Endodermal cell (in vitro differentiated cells): ENCODE measurements at regions not wholly inside any gene's neighbourhood (a gene's known extent, or its start where the extent isn't known, plus 50 kb on each side); places are given as distances from the start of the nearest gene placed in this dataset.
"Not testable (repeated sequence)": the region's sequence is repeated elsewhere in the genome, so short reads cannot be mapped to it uniquely, and the experiment has no call there.

Source experiments
- DNase-seq: peaks from one replicate; pipeline ENCODE4 v3.0.0-alpha.2; 2017
- H3K27ac ChIP-seq: 2 replicates; pipeline ENCODE4 v1.5.1; 2013; ENCODE audit warnings: mild to moderate bottlenecking, low read depth, low read length, moderate library complexity
- H3K27me3 ChIP-seq: 2 replicates; pipeline ENCODE4 v1.6.1; 2013; ENCODE audit warnings: mild to moderate bottlenecking, low read length, moderate library complexity; ENCODE audit not compliant: insufficient read depth, control insufficient read depth, poor library complexity, severe bottlenecking
- H3K36me3 ChIP-seq: 2 replicates; pipeline ENCODE4 v1.7.0; 2013; ENCODE audit warnings: mild to moderate bottlenecking, low read length, moderate library complexity; ENCODE audit not compliant: control insufficient read depth, insufficient read depth
- H3K4me1 ChIP-seq: one replicate; pipeline ENCODE4 v1.7.0; 2013; ENCODE audit warnings: low read length; ENCODE audit not compliant: control insufficient read depth, insufficient read depth
- H3K4me3 ChIP-seq: 2 replicates; pipeline ENCODE4 v1.5.1; 2013; ENCODE audit warnings: mild to moderate bottlenecking, low read length, moderate library complexity
- H3K9ac ChIP-seq: 2 replicates; pipeline ENCODE4 v1.6.1; 2013; ENCODE audit warnings: mild to moderate bottlenecking, low read length, moderate library complexity; ENCODE audit not compliant: poor library complexity, severe bottlenecking; ENCODE audit errors: extremely low read depth
- H3K9me3 ChIP-seq: 2 replicates; pipeline ENCODE4 v1.6.1; 2013; ENCODE audit warnings: mild to moderate bottlenecking, low read length, moderate library complexity; ENCODE audit not compliant: control insufficient read depth
- H3K27ac Mint-ChIP-seq: 2 replicates; pipeline ENCODE4 v1.8.0; 2020; ENCODE audit warnings: mixed read lengths
- H3K27me3 Mint-ChIP-seq: 2 replicates; pipeline ENCODE4 v1.8.0; 2021; ENCODE audit warnings: mild to moderate bottlenecking, mixed read lengths; ENCODE audit not compliant: insufficient read depth
- H3K36me3 Mint-ChIP-seq: 2 replicates; pipeline ENCODE4 v1.8.0; 2020; ENCODE audit warnings: low read depth, mixed read lengths
- H3K4me1 Mint-ChIP-seq: 2 replicates; pipeline ENCODE4 v1.8.0; 2020; ENCODE audit warnings: mixed read lengths
- H3K4me3 Mint-ChIP-seq: 2 replicates; pipeline ENCODE4 v1.8.0; 2020; ENCODE audit warnings: mild to moderate bottlenecking, moderate library complexity, mixed read lengths
- H3K9me3 Mint-ChIP-seq: 2 replicates; pipeline ENCODE4 v1.8.0; 2020; ENCODE audit warnings: mild to moderate bottlenecking, mixed read lengths
- CTCF ChIP-seq: fragments of 200-600 bp; sonication (generic); conservative IDR thresholded peaks from 2 replicates; pipeline ENCODE4 v1.5.0; 2021; ENCODE audit warnings: antibody characterized with exemption, mild to moderate bottlenecking
- WGBS, 2 experiments: methylation state at CpG; one replicate each; pipeline versions ENCODE4 v1.1.5 to v1.1.7; 2013; ENCODE audit warnings: missing lambda C conversion rate in 2 of 2, mixed read lengths in 1 of 2; ENCODE audit not compliant: insufficient coverage in 1 of 2, insufficient read length in 1 of 2; 5-methylcytosine and 5-hydroxymethylcytosine counted together

- Mint-ChIP-seq H3K27me3 (no peaks in the 10 kb centered on the region), H3K36me3 (no peaks in the 10 kb centered on the region), H3K4me1 (no peaks in the 10 kb centered on the region), H3K4me3 (no peak overlapping the region), H3K9me3 (peaks cover 9% of the 10 kb centered on the region), H3K27ac (no peak overlapping the region)
- Histone ChIP-seq H3K27ac (no peak overlapping the region), H3K9ac (no peak overlapping the region), H3K9me3 (peaks cover 3% of the 10 kb centered on the region), H3K27me3 (no peaks in the 10 kb centered on the region), H3K4me3 (no peak overlapping the region), H3K4me1 (no peaks in the 10 kb centered on the region), H3K36me3 (no peaks in the 10 kb centered on the region)
- DNase-seq: no peak
- no peak for TF ChIP-seq CTCF
- WGBS, 2 experiments: no CpG with 5 or more reads among the region's 1 CpG
Observed at GRCh38 chr4:124817531-124817930, 105.0 kb upstream of the ANKRD50 start.

- DNase-seq, H3K4me3 ChIP-seq, H3K27me3 ChIP-seq, H3K27ac Mint-ChIP-seq, H3K27me3 Mint-ChIP-seq, H3K36me3 Mint-ChIP-seq, H3K9ac ChIP-seq, H3K4me1 ChIP-seq, H3K36me3 ChIP-seq, H3K4me1 Mint-ChIP-seq, H3K4me3 Mint-ChIP-seq, H3K27ac ChIP-seq: not testable (repeated sequence)
- WGBS, 2 experiments: 90 to 96% methylated on average over 5 to 6 of the region's 6 CpGs
- peaks cover 21% of the 10 kb centered on the region for H3K9me3 Mint-ChIP-seq
- H3K9me3 ChIP-seq: peaks cover 24% of the 10 kb centered on the region
Observed at GRCh38 chr4:124812203-124812602, 99.7 kb upstream of the ANKRD50 start.

GRCh38 chr4:124810827-124811226, 98.3 kb upstream of the ANKRD50 start:
- Histone ChIP-seq H3K27me3 (no peaks in the 10 kb centered on the region), H3K27ac (no peak overlapping the region), H3K36me3 (no peaks in the 10 kb centered on the region), H3K4me1 (no peaks in the 10 kb centered on the region), H3K9ac (no peak overlapping the region), H3K9me3 (peaks cover 29% of the 10 kb centered on the region), H3K4me3 (no peak overlapping the region)
- Mint-ChIP-seq H3K4me1 (no peaks in the 10 kb centered on the region), H3K27me3 (no peaks in the 10 kb centered on the region), H3K27ac (no peak overlapping the region), H3K36me3 (peaks cover 5% of the 10 kb centered on the region), H3K9me3 (peaks cover 21% of the 10 kb centered on the region), H3K4me3 (no peak overlapping the region)
- no peak for DNase-seq
- TF ChIP-seq CTCF: no peak

- H3K27ac ChIP-seq: no peak overlapping the region
- H3K27ac Mint-ChIP-seq: no peak overlapping the region
Observed at GRCh38 chr4:124807421-124807820, 94.9 kb upstream of the ANKRD50 start.

More at GRCh38 chr4:124807421-124807820, 94.9 kb upstream of the ANKRD50 start:
- Mint-ChIP-seq H3K27me3 (no peaks in the 10 kb centered on the region), H3K9me3 (peaks cover 15% of the 10 kb centered on the region), H3K4me1 (no peaks in the 10 kb centered on the region), H3K36me3 (peaks cover 5% of the 10 kb centered on the region), H3K4me3 (no peak overlapping the region)
- WGBS, 2 experiments: 77 to 79% methylated on average over 1 of the region's 1 CpG
- Histone ChIP-seq H3K9me3 (peaks cover 25% of the 10 kb centered on the region), H3K27me3 (no peaks in the 10 kb centered on the region), H3K4me1 (no peaks in the 10 kb centered on the region), H3K36me3 (no peaks in the 10 kb centered on the region), H3K4me3 (no peak overlapping the region), H3K9ac (no peak overlapping the region)
- no peak for TF ChIP-seq CTCF
- no peak for DNase-seq
